ENCODE measurements at regions not wholly inside any gene's neighbourhood (a gene's known extent, or its start where the extent isn't known, plus 50 kb on each side); places are given as distances from the start of the nearest gene placed in this dataset.

GRCh38 chr4:20159516-20159915 is 92.2 kb upstream of the SLIT2 start:
- no peak overlapping the region for H3K4ac ChIP-seq (ENCODE audit: low read depth, low read length)
- no peaks in the 10 kb centered on the region for H3K4me1 ChIP-seq (ENCODE audit: insufficient read depth, low read length)
- 0 out of 2 replicates have a peak overlapping the region, but pooled peaks have one; percentile 52 for H2BK15ac ChIP-seq (ENCODE audit: low read depth, low read length)
- H4K5ac ChIP-seq (ENCODE audit: insufficient read length, low read depth, low read length): no peak overlapping the region
- H4K91ac ChIP-seq (ENCODE audit: insufficient read length, low read depth, low read length): no peak overlapping the region
- H2AFZ ChIP-seq (ENCODE audit: low read length): no peak overlapping the region
- Mint-ChIP-seq H3K27me3 (ENCODE audit: low read depth) (no peaks in the 10 kb centered on the region), H3K4me1 (no peaks in the 10 kb centered on the region), H3K27ac (no peak overlapping the region), H3K4me3 (no peak overlapping the region), H3K36me3 (ENCODE audit: insufficient read depth in 1 of 3, low read depth in 3 of 3) (no peaks in the 10 kb centered on the region), H3K9me3 (peaks cover 0 to 3% of the 10 kb centered on the region in 2 experiments; a peak in 2 of 5 replicates)
- no peaks in the 10 kb centered on the region for H4K20me1 ChIP-seq (ENCODE audit: control insufficient read depth, insufficient read depth, insufficient read length)
- H3K9ac ChIP-seq (ENCODE audit: extremely low read depth, insufficient read length, low read length): no peak overlapping the region
- H3K56ac ChIP-seq (ENCODE audit: insufficient read length, low read depth, low read length): no peak overlapping the region
- H3K18ac ChIP-seq (ENCODE audit: insufficient read length, low read depth, low read length): no peak overlapping the region
- H3K79me2 ChIP-seq (ENCODE audit: insufficient read depth, low read length): no peaks in the 10 kb centered on the region
- H3K9me3 ChIP-seq (ENCODE audit: control insufficient read depth, low read depth, low read length): no peaks in the 10 kb centered on the region
- H3K79me1 ChIP-seq (ENCODE audit: insufficient read depth, low read depth, low read length, poor library complexity, severe bottlenecking): no peaks in the 10 kb centered on the region
- no peak overlapping the region for H3K23ac ChIP-seq (ENCODE audit: insufficient read length, low read depth, low read length)
- no peaks in the 10 kb centered on the region for H3K23me2 ChIP-seq (ENCODE audit: insufficient read length, low read depth, low read length, poor library complexity, severe bottlenecking)
- H4K8ac ChIP-seq (replicated peaks; ENCODE audit: insufficient read length, low read depth, low read length): no peak overlapping the region
- no peak overlapping the region for H2AK5ac ChIP-seq (ENCODE audit: insufficient read length, low read length)
- H3K14ac ChIP-seq (ENCODE audit: insufficient read depth, low read length): no peak overlapping the region
- no peak overlapping the region for H2BK20ac ChIP-seq (ENCODE audit: low read depth, low read length, poor library complexity, severe bottlenecking)
- no peaks in the 10 kb centered on the region for H3K27me3 ChIP-seq (ENCODE audit: insufficient read depth, low read length)
- H3K27ac ChIP-seq (ENCODE audit: insufficient read length, low read depth, low read length): no peak overlapping the region
- WGBS (ENCODE audit: extremely low coverage, insufficient read length, low lambda C conversion rate): no CpG with 5 or more reads among the region's 2 CpGs
- no peak for DNase-seq
- no peak overlapping the region for H2BK120ac ChIP-seq (ENCODE audit: low read depth, low read length, poor library complexity, severe bottlenecking)
- no peak overlapping the region for H3K4me2 ChIP-seq (ENCODE audit: insufficient read depth, insufficient read length, low read length)
- TF ChIP-seq, protein P1, sequence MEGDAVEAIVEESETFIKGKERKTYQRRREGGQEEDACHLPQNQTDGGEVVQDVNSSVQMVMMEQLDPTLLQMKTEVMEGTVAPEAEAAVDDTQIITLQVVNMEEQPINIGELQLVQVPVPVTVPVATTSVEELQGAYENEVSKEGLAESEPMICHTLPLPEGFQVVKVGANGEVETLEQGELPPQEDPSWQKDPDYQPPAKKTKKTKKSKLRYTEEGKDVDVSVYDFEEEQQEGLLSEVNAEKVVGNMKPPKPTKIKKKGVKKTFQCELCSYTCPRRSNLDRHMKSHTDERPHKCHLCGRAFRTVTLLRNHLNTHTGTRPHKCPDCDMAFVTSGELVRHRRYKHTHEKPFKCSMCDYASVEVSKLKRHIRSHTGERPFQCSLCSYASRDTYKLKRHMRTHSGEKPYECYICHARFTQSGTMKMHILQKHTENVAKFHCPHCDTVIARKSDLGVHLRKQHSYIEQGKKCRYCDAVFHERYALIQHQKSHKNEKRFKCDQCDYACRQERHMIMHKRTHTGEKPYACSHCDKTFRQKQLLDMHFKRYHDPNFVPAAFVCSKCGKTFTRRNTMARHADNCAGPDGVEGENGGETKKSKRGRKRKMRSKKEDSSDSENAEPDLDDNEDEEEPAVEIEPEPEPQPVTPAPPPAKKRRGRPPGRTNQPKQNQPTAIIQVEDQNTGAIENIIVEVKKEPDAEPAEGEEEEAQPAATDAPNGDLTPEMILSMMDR (conservative IDR thresholded peaks at IDR 0.05): no peak
- no peak overlapping the region for H2BK5ac ChIP-seq (ENCODE audit: insufficient read length, low read length)
- H3T11ph ChIP-seq (ENCODE audit: low read length): no peak overlapping the region
- H2BK12ac ChIP-seq (ENCODE audit: insufficient read length, low read depth, low read length): no peak overlapping the region
